DMS53 treated with DMSO at 0.1 percent for 48 hours (cell line): ENCODE measurements at regions not wholly inside any gene's neighbourhood (a gene's known extent, or its start where the extent isn't known, plus 50 kb on each side); places are given as distances from the start of the nearest gene placed in this dataset.
"Not testable (repeated sequence)": the region's sequence is repeated elsewhere in the genome, so short reads cannot be mapped to it uniquely, and the experiment has no call there.

Experiments
- DNase-seq: peaks from one replicate; lab custom pipeline; 2025; ENCODE audit not compliant: unreplicated experiment; lab: John Stamatoyannopoulos, UW

DNA sequence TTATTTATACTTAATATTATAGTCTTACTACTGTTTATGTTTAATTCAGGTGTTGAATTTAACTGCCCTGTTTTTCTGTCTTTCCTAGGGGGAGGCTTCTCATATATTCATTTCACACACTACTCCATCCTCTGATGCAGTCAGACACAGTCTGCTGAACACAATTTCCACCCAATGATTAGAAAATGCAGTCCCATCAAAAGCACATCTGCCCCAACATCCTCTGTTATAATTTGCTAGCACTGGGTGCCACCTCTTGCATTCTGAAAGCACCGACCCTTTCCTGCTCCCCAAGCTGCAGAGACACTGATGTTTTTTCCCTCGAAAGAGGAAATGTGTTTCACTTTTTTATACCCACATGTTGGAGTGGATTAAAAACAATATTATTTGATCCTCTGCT lies 474.7 kb downstream of the PID1 start:
- no peak for DNase-seq

DNA sequence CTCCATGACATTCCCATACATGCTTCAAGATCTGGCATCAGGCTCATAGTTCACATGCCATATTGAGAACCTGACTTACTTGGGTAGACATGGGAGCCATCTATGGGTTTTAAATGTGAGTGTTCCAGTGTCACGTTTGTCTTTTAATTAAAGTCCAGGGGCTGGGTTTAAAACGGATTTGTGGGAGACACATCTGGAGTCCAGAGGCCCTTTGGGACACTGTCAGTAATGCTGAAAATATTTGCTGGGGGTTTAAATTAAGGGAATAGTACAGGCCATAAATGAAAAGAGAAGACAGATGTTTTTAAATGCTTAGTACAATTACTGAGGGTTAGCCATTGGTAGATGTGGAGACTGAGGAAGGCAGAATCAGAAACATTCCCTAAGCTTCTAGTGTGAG lies 478.0 kb downstream of the PID1 start:
- no peak for DNase-seq

GRCh38 chr2:228786901-228787300 lies 484.2 kb downstream of the PID1 start:
- no peak for DNase-seq

- DNase-seq, result no peak
Observed at GRCh38 chr2:228782281-228782680, 488.8 kb downstream of the PID1 start.

- no peak for DNase-seq
Observed at GRCh38 chr2:228777855-228778355, 493.2 kb downstream of the PID1 start.

DNA sequence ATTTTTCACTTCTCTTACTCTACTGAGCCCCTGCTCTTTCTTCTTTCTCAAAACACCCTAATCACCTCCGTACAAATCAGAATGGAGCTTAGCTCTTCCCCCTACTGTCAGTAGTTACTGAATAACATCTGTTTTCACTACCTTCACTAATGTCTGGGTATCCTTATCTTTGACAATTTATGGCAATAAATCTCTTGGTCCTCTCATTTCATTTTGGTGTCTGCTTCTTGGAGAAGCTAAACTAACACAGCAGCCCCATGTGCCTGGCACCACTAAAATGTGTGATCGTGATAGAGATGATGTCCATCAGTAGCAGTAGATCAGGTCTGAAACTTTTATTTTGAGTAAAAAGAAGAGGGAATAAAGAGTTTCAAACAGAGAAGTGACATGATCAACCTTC lies 496.5 kb downstream of the PID1 start:
- no peak for DNase-seq

- no peak for DNase-seq
Observed at GRCh38 chr2:228771774-228772173, 499.3 kb downstream of the PID1 start.

- DNase-seq, result no peak
Observed at GRCh38 chr2:228771315-228771714, 499.8 kb downstream of the PID1 start.

GRCh38 chr2:228768818-228769217 lies 502.3 kb downstream of the PID1 start:
- no peak for DNase-seq

DNA sequence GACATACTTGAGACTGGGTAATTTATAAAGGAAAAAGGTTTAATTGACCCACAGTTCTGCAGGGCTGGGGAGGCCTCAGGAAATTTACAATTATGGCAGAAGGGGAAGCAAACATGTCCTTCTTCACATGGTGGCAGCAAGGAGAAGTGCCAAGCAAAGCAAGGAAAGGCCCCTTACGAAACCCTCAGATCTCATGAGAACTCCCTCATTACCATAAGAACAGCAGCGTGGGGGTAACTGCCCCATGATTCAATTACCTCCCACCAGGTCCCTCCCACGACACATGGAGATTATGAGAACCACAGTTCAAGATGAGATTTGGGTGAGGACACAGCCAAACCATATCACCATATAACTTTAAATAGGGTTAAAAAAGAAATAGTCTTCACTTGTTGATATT lies 502.9 kb downstream of the PID1 start:
- DNase-seq, result not testable (repeated sequence)

DNA sequence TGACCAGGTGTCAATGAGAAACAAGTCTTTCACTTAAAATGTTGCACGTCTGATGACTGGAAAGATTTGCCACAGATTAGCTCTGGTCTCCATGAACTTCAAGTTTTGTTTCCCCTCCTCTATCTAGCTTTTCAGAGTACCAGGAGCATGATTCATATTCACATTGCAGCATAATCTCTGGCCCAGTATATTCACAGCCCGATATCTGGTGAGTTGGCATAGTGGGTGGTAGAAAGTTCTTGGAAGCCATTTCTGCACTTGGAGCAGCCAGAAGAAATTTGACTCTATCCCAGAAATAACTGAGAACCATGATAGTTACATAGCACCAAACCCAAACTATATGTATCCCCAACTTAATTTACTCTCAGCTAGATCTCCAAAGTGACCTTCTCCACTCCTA lies 503.9 kb downstream of the PID1 start:
- DNase-seq, result no peak

DNA sequence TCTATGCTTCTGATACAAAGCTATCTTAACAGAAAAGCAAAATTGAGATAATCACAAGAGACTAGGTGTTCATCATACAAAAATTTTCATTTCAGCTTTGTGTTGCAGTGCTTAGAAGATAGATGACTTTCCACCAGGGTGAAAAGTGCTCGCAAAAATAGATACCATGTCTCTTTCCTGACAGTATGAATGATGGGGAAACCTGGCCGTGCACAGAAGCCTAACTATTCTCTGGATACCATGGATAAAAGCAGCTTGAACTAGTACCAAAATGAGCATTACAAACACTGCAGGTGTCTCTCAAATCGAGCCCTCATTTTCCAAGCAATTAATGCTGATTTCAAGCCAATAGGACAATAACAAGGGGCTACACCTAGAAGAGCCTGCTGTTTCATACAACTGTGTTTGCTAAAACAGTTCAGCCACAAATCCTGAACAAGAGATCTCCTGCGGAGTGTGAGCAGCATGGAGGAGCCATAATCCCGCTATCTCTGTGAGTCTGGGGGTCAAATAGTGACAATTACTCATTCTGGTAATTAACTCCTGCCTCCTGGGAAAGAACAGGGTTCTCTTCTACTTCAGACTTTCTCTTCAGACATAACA lies 507.6 kb downstream of the PID1 start:
- no peak for DNase-seq

- DNase-seq, result no peak
Observed at GRCh38 chr2:228762565-228762964, 508.5 kb downstream of the PID1 start.

DNA sequence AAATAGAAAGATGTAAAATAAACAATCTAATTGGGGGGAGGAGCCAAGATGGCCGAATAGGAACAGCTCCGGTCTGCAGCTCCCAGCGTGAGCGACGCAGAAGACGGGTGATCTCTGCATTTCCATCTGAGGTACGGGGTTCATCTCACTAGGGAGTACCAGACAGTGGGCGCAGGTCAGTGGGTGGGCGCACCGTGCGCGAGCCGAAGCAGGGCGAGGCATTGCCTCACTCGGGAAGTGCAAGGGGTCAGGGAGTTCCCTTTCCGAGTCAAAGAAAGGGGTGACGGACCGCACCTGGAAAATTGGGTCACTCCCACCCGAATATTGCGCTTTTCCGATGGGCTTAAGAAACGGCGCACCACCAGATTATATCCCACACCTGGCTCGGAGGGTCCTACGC lies 515.4 kb downstream of the PID1 start:
- not testable (repeated sequence) for DNase-seq

DNA sequence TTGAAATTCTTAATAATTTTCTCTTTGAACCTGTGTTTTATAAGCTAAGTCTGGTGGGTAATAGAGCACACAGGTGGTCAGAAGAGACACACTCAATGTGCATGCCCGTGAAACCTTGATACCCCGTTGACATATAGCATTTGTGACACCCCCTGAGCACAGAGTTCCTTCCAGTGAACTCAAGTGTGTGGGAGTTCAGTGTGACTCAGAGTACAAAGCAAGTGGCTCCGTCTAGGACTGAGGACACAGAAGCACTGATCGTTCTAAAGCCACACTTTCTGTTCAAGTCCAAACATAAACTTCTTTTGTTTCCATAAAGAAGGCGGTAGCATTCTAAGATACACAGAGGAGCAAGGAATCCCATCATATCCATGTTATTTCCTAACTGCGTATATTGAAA lies 523.6 kb downstream of the PID1 start:
- DNase-seq, result no peak

DNA sequence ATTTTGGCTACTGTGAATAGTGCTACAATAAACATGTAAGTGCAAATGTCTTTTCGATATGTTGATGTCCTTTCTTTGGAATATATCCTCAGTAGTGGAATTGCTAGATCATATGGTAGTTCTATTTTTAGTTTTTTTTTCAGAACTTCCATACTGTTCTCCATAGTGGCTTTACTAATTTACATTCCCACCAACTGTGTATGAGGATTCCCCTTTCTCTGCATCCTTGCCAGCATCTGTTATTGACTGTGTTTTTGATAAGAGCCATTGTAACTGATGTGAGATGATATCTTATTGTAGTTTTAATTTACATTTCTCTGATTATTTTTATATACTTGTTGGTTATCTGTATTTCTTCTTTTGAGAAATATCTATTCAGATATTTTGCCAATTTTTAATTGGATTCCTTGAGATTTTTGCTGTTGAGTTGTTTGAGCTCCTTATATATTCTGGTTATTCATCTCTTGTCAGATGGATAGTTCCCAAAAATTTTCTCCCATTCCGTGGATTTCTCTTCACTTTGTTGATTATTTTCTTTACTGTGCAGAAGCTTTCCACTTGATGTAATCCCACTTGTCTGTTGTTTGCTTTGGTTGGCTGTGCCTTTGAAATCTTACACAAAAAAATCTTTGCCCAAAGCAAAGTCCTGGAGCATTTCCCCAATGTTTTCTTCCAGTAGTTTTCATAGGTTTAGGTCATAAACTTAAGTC lies 532.3 kb downstream of the PID1 start:
- DNase-seq, result no peak

GRCh38 chr2:228735697-228736096 lies 535.4 kb downstream of the PID1 start:
- no peak for DNase-seq

DNA sequence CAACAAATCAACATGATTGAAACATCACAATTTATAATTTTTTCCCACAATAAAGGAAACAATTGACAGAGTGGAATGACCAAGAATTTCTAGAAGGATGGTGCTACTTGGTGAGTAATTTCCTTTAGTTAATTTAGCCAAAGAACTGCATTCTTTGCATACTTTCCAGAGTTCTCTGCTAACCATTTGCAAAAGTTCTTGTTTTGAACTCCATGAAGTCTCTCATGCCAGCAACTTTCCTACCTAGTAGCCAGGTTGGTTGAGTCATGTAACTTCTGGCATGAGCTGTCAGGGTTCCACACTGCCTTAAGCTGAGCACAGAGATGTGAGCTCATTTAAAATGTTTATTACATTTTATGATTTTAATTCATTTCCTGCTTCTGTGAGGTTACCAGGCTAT lies 539.6 kb downstream of the PID1 start:
- no peak for DNase-seq

DNA sequence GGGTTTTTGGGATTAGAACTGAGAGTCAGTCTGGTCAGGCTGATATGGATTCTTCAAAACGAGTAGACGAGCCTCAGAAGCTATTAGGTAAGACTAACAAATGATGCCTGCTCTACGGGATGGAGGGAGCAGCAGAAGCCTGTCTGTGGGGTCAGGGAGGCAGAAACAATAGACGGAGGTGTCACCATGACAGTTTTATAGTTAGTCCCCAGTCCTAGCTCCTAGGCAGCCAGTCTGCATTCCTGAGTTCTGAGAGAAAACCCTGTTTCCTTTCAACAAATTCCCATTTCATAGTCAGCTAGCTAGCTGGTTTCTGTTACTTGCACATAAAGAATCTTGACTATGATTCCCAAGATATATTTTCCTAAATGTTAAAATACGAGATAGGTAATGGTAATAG lies 542.1 kb downstream of the PID1 start:
- DNase-seq, result no peak

DNA sequence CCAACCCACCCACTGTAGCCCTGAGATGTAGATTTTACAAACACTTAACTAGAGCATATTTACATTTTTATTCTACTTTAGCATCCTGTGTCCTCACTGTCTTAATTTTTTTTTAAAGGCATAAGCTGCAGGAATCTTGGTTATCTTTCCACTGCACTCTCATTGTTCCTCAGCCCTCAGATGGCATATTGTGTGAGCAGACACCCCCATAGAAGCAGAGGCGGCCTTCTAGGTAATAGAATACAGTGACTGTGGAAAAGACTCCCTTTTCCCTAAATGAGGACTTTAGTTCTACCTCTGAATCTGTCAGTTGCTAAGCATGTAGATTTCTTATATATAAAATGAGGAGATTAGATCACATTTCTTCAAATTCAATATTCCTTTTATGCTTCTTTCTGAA lies 543.5 kb upstream of the SPHKAP start:
- no peak for DNase-seq

DNA sequence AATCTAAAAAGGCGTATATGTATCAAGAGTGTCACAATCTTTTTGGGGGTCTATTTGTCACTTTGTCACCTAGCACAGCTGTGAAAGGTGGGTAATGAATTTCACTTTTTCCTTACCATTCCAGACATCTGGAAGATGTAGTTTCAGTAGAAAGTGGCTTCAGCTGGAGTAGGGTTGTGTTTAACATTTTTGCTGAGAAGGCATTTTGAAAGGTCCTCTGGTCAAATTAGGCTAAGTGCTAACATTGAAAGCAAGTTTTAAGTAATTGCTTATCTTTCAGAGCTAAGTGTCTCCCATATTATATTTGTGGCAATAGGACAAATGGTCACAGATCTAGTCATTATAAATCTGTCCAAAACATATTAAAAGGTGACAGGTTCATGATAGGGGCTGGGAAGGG lies 542.1 kb upstream of the SPHKAP start:
- DNase-seq, result no peak

DNA sequence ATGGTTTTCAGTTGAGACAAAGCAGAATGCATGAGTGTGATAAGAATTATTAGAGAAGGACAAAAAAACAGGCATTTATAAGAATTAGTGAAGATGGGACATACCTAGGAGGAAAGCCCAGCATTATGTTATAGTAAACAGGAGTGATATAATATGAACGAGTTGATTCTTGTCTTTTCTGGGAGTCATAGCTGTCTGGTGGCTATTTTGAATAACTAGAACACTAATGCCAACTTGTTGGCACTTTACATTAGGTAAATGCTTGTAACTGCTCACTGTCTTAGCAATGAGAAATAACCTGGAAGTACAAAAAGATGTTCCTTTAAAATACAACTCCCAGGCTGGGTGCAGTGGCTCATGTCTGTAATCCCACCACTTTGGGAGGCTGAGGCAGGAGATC lies 540.8 kb upstream of the SPHKAP start:
- DNase-seq, result no peak

DNA sequence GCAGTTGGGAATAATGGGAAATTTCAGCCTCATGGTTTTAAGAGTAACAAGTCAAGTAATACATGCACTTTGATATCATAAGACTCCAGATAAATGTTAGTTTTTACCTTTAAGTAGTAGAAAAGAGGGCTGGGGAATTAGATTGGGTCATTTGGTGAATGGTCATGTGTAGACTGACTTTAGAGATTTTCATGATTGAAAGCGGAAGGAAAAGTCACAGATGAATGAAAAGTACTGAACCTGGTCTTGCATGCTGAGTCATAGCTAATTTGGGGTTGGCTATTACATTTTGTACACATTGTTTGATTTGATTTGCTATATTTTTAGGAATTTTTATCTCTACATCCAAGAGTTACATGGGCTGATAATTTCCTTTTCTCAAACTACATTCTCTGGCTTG lies 539.4 kb upstream of the SPHKAP start:
- DNase-seq, result no peak
